ENCODE measurements at regions not wholly inside any gene's neighbourhood (a gene's known extent, or its start where the extent isn't known, plus 50 kb on each side); places are given as distances from the start of the nearest gene placed in this dataset.
A peak's percentile ranks its signal among the peaks of the same experiment; 100 is the strongest.

DNA sequence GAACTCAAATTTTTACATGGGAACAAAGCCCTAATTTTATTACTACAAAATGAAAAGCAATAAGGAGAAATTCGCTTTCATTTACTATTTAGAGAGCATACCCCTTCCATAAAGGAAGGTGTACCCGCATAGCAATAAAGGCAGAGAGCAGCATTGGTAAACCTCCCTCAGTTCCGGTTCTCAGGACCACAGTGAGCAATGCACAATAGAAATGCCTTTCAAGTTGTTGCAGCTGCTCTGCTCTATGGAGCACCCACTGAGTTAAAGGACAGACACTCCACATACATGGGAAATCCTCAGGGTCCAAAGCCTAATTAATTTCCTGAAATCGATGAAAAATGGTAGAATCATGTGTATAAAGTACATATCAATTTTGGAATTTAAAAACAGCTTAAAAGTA lies 89.9 kb upstream of the MPDZ start:
- TF ChIP-seq, protein P1, sequence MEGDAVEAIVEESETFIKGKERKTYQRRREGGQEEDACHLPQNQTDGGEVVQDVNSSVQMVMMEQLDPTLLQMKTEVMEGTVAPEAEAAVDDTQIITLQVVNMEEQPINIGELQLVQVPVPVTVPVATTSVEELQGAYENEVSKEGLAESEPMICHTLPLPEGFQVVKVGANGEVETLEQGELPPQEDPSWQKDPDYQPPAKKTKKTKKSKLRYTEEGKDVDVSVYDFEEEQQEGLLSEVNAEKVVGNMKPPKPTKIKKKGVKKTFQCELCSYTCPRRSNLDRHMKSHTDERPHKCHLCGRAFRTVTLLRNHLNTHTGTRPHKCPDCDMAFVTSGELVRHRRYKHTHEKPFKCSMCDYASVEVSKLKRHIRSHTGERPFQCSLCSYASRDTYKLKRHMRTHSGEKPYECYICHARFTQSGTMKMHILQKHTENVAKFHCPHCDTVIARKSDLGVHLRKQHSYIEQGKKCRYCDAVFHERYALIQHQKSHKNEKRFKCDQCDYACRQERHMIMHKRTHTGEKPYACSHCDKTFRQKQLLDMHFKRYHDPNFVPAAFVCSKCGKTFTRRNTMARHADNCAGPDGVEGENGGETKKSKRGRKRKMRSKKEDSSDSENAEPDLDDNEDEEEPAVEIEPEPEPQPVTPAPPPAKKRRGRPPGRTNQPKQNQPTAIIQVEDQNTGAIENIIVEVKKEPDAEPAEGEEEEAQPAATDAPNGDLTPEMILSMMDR (conservative IDR thresholded peaks at IDR 0.05; ENCODE audit: low read depth, low read length), result no peak
- DNase-seq (ENCODE audit: low read depth), result no peak
- H3K4me3 ChIP-seq (ENCODE audit: low read length), result no peak overlapping the region

DNA sequence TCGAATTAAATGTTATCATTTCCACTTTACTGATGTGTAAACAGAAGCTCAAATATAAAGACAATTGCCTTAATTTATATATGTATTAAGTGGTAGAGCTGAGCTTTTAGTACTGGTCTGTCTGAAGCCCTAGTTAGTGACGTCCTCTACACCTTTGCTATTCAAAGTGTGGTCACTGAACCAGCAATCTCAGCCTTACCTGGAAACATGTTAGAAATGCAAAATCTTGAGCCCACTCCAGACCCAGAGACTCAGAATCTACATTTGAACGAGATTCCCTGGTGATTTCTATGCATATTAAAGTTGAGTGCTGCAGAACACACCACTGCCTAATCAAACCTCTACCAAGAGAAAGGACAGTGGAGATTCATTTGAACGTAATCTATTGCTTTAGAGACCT lies 88.3 kb upstream of the MPDZ start:
- DNase-seq (ENCODE audit: low read depth), result no peak
- TF ChIP-seq, protein P1 (conservative IDR thresholded peaks at IDR 0.05; ENCODE audit: low read depth, low read length), result no peak
- no peak overlapping the region for H3K4me3 ChIP-seq (ENCODE audit: low read length)

DNA sequence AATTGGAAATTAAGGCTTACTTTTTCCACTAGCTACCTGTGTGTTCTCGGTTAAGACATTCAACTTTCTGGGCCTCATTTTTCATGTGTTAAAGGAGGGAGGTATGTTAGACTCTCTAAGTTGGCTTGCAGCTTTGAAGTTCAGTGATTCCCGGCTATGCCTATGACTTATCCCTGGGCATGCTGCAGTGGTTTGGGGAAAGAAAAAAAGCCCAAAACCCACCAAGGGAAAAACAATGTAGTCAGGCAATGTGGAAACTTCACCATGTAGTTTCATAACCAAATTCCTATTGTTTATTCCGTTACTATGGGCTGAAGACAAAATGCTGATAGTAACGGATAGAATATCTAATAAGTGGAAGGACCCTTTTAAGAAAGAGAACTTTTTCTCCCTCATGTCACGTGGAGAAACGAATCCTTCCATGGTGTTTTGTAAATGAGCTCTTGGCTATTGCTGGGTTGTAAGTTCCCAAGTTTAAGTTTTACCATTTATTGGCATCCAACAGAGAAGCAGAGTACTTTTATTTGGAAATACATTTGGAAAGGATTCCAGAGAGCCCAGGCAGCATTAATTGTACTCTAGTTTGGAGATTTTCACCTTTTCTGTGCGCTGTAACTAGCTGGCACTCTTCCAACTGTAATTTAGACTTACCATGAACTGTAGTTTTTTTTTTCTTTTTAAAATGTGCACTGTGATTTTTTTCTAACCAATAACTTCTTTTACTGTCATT lies 84.9 kb upstream of the MPDZ start:
- H3K4me3 ChIP-seq (ENCODE audit: low read length), result no peak overlapping the region
- TF ChIP-seq, protein P1 (conservative IDR thresholded peaks at IDR 0.05; ENCODE audit: low read depth, low read length), result no peak
- no peak for DNase-seq (ENCODE audit: low read depth)

DNA sequence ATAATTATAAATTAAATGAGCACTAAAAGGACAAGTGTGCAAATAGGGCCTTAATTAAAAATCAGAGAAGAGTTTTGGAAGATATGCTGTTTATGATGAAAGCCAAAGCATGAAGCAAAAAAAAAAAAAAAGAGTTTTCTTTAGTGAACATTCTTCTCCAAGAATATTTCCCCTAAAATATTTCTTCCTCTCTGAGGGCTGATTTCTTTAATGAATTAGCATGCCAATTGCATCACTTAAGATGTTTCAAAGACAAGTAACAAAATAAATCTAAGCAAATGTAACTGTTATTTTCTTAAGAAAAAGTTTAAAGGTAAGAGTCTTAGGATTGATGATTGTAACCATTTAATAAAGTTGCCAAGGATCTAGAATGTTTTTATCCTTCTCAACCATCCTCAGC lies 81.6 kb upstream of the MPDZ start:
- DNase-seq (ENCODE audit: low read depth), result no peak
- H3K4me3 ChIP-seq (ENCODE audit: low read length), result no peak overlapping the region
- TF ChIP-seq, protein P1 (conservative IDR thresholded peaks at IDR 0.05; ENCODE audit: low read depth, low read length), result no peak

DNA sequence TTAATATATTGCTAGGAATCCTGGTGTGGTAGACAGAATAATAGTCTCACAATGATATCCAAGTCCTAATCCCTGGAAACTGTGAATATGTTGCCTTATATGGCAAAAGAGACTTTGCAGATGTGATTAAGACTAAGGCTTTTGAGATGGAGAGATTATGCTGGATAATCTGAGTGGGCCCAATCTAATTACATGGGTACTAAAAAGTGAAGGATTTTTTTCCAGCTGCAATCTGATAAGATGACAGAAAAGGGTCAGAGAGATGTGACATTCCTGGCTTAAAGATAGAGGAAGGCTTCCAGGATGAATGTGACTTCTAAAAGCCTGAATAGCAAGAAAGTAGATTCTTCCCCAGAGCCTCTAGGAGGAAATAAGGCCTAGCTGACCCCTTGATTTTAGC lies 80.7 kb upstream of the MPDZ start:
- H3K4me3 ChIP-seq (ENCODE audit: low read length), result no peak overlapping the region
- TF ChIP-seq, protein P1 (conservative IDR thresholded peaks at IDR 0.05; ENCODE audit: low read depth, low read length), result no peak
- DNase-seq (ENCODE audit: low read depth), result no peak

DNA sequence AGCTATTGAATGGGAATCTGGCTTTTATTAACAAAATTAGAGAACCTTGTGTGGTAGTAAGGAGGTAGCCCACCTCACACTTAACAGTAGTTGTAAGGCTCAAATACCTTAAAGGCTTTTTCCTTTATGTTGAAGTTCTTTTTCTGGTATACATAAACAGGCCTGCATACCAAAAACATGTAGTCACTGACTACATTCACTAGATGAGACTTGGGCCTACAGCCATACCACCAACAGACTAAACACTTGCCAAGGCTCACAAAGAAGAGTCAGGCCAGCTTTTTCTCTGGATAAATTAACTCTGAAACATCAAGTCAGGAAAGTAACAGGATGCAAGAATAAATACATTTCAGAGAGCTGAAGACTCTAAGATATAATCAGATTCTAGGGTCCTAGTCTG lies 78.6 kb upstream of the MPDZ start:
- TF ChIP-seq, protein P1 (conservative IDR thresholded peaks at IDR 0.05; ENCODE audit: low read depth, low read length), result no peak
- no peak overlapping the region for H3K4me3 ChIP-seq (ENCODE audit: low read length)
- DNase-seq (ENCODE audit: low read depth), result peak; percentile 30

DNA sequence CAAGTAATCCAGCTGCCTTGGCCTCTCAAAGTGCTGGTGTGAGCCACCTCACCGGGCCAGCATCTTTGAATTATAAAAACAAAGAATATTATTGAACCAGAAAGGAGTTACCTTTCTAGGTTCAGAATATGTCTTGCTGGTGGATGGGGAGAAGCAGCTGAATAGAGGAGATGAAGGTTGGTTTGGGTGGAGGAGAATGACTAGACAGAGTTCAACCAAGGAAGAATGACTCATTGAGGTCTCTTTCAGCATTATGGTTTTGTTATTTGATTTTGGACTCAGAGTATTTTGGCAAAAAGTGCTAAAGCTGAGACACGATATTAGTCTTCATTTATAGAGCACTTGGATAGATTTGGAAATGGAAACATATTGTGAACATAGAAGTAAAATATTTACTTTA lies 75.2 kb upstream of the MPDZ start:
- no peak for DNase-seq (ENCODE audit: low read depth)
- H3K4me3 ChIP-seq (ENCODE audit: low read length), result no peak overlapping the region

More for the DNA sequence above, 75.2 kb upstream of the MPDZ start:
- TF ChIP-seq, protein P1 (conservative IDR thresholded peaks at IDR 0.05; ENCODE audit: low read depth, low read length), result no peak
